Pancreas (tissue), 10 donors: ENCODE measurements at regions not wholly inside any gene's neighbourhood (a gene's known extent, or its start where the extent isn't known, plus 50 kb on each side); places are given as distances from the start of the nearest gene placed in this dataset.

ENCODE experiments used
- ATAC-seq, 4 donors: fragments of 200-7000 bp; cut with Tn5 transposase; one replicate each; pipeline versions ENCODE4 v1.8.0 to v1.9.1; 2020; ENCODE audit warnings: mild to moderate bottlenecking in 4 of 4, moderate library complexity in 4 of 4
- DNase-seq, 6 donors: peaks; one replicate each; pipeline ENCODE4 v3.0.0-alpha.2; 2020
- FAIRE-seq: peaks from 2 replicates; lab custom pipeline; 2012; peaks lifted over from hg19 to GRCh38; lab: Jason Lieb, UNC
- H3K27ac ChIP-seq, 4 donors: fragments of 200-600 bp; sonication (generic); 1 replicate in 3 of 4; 2 replicates in 1 of 4; pipeline versions ENCODE4 v1.5.0 to v1.8.0; 2020
- H3K27me3 ChIP-seq, 4 donors: fragments of 200-600 bp; one replicate each; pipeline ENCODE4 v1.8.0; 2021
- H3K36me3 ChIP-seq, 3 donors: fragments of 200-600 bp; sonication (generic) in 1 of 3; one replicate each; pipeline versions ENCODE4 v1.5.0 to v1.8.0; 2020 to 2021
- H3K4me1 ChIP-seq, 3 donors: fragments of 200-600 bp; one replicate each; pipeline ENCODE4 v1.8.0; 2021
- H3K4me3 ChIP-seq, 4 donors: fragments of 200-600 bp; sonication (generic) in 2 of 4; one replicate each; pipeline versions ENCODE4 v1.5.0 to v1.8.0; 2020 to 2021
- H3K9me3 ChIP-seq, 4 donors: fragments of 200-600 bp; one replicate each; pipeline ENCODE4 v1.8.0; 2021
- CTCF ChIP-seq, 4 donors: fragments of 200-600 bp; sonication (generic) in 3 of 4; IDR thresholded peaks; one replicate each; pipeline versions ENCODE4 v1.5.0 to v1.8.0; 2021; ENCODE audit warnings: antibody characterized with exemption in 4 of 4
- WGBS, 2 donors: extraction: QIAGEN DNeasy Blood & Tissue Kit; methylation state at CpG; one replicate each; pipeline ENCODE4 v1.1.7; 2013; 5-methylcytosine and 5-hydroxymethylcytosine counted together
- intact Hi-C, 3 donors: fragments of 100-400 bp; cut with DNase I; formaldehyde crosslinking; loops; one replicate each; pipeline versions ENCODE4 v1.11.1 to v1.14.2; 2022
- donor health status: healthy with polysubstance abuse.
- donor health status: DM: no; HTN: no; CAD: no; lungs with moderate emphysema.
- donor health status: DM: no; HTN: no; CAD: no.
- donor health status: control.
- donor health status: control.
- donor health status: Bipolar disorder and iron deficiency.
- donor health status: DM: yes; HTN: yes; CAD: no.
- donor health status: DM: no; HTN: no; CAD: no.
- donor health status: DM: no; HTN: no; CAD: no.
- donor health status: DM: yes; HTN: yes; CAD: no.

DNA sequence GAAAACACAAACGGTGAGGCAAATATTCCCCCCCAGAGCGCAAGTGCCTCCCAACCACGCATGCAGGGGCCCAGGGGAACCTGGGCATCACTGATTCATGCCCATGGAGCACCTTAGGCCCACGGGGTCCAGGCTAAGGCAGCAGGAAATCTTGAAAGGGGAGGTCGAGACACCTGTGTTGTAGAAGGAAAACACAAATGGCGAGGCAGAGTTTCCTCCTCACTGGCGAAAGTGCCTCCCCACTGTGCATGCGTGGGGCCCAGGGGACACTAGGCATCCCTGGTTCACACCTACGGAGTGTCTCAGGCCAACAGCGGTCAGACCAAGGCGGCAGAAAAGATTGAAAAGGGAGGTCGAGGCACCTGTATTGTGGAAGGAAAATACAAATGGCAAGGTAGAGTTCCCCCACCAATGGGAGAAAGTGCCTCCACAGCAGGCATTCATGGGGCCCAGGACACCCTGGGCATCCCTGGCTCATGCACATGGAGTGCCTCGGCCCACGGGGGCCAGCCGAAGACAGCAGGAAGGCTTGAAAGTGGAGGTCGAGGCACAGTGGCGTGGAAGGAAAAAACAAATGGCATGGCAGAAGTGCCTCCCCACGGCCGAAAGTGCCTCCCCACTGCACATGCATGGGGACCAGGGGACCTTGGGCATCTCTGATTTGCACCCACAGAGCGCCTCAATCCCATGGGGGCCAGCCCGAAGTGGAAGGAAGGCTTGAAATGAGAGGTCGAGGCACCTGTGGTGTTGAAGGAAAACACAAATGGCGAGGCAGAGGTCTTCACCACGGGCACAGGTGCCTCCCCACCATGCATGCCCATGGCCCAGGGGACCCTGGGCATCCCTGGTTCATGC, 368.8 kb downstream of the ALG10 start:
- no peak overlapping the region for H3K4me3 ChIP-seq
- no peaks in the 10 kb centered on the region for H3K9me3 ChIP-seq
- TF ChIP-seq CTCF (IDR thresholded peaks at IDR 0.05), result no peak
- no peaks in the 10 kb centered on the region for H3K36me3 ChIP-seq
- H3K27me3 ChIP-seq, result no peaks in the 10 kb centered on the region
- no peak overlapping the region for H3K27ac ChIP-seq
- FAIRE-seq, result no peak
- DNase-seq, result peak in 3 of 6 donors; percentile 2 to 27 (median 24)
- intact Hi-C loops, result no loop called here
- no peaks in the 10 kb centered on the region for H3K4me1 ChIP-seq
- 55 to 64% methylated on average over 24 of the region's 24 CpGs for WGBS, 2 donors
- no peak for ATAC-seq

DNA sequence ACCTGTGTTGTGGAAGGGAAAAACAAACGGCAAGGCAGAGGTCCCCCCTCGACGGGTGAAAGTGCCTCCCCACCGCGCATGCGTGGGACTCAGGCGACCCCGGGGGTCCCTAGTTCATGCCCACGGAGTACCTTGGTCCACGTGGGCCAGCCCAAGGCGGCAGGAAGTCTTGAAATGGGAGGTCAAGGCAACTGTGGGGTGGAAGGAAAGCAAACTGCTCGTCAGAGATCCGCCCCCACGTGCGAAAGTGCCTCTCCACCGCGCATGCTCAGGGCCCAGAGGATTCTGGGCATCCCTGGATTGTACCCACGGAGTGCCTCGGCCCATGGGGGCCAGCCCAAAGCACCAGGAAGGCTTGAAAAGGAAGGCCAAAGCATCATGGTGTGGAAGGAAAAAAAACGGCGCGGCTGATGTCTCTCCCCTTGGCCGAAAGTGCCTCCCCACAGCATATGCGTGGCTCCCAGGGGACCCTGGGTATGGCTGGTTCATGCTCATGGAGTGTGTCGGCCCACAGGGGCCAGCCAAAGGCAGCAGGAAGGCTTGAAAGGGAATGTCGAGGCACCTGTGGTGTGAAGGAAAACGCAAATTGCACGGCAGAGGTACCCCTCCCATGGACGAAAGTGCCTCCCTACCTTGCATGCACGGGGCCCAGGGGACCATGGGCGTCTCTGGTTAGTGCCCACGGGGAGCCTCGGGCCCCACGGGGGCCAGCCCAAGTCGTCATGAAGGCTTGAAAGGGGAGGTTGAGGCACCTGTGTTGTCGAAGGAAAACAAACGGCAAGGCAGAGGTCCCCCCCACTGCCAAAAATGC, 369.7 kb downstream of the ALG10 start:
- no peaks in the 10 kb centered on the region for H3K9me3 ChIP-seq
- 52 to 56% methylated on average over 37 of the region's 37 CpGs for WGBS, 2 donors

DNA sequence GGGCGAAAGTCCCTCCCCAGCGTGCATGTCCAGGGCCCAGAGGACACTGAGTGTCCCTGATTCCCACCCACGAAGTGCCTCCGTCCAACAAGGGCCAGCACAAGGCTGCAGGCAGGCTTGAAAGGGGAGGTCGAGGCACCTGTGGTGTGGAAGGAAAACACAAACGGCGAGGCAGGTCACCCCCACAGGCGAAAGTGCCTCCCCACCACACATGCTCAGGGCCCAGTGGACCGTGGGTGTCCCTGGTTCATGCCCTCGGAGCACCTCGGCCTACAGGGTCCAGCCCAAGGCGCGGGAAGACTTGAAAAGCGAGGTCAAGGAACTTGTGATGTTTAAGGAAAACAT, 370.4 kb downstream of the ALG10 start:
- Histone ChIP-seq H3K9me3 (no peaks in the 10 kb centered on the region), H3K27ac (no peak overlapping the region), H3K36me3 (no peaks in the 10 kb centered on the region), H3K4me3 (no peak overlapping the region), H3K4me1 (no peaks in the 10 kb centered on the region), H3K27me3 (no peaks in the 10 kb centered on the region)
- 59 to 67% methylated on average over 14 of the region's 14 CpGs for WGBS, 2 donors
- TF ChIP-seq CTCF (IDR thresholded peaks at IDR 0.05), result no peak
- peak in 4 of 6 donors; percentile 3 to 44 (median 20) for DNase-seq
- ATAC-seq, result no peak
- no peak for FAIRE-seq
- intact Hi-C loops, result no loop called here

More for the DNA sequence above, 369.7 kb downstream of the ALG10 start:
- intact Hi-C loops, result no loop called here
- TF ChIP-seq CTCF (IDR thresholded peaks at IDR 0.05), result no peak
- Histone ChIP-seq H3K4me1 (no peaks in the 10 kb centered on the region), H3K36me3 (no peaks in the 10 kb centered on the region), H3K4me3 (no peak overlapping the region), H3K27ac (no peak overlapping the region), H3K27me3 (no peaks in the 10 kb centered on the region)
- FAIRE-seq, result no peak
- ATAC-seq, result no peak
- DNase-seq, result peak in 4 of 6 donors; percentile 7 to 39 (median 22)

- TF ChIP-seq CTCF (IDR thresholded peaks at IDR 0.05), result no peak
- no peak overlapping the region for H3K4me3 ChIP-seq
- no peaks in the 10 kb centered on the region for H3K36me3 ChIP-seq
- no peak overlapping the region for H3K27ac ChIP-seq
- intact Hi-C loops, result no loop called here
- H3K27me3 ChIP-seq, result no peaks in the 10 kb centered on the region
- H3K9me3 ChIP-seq, result no peaks in the 10 kb centered on the region
- DNase-seq (peak in 5 of 6 donors; percentile 4 to 53 (median 9)), FAIRE-seq (no peak), ATAC-seq (no peak)
- 50% methylated on average over 35 of the region's 35 CpGs for WGBS, 2 donors
- H3K4me1 ChIP-seq, result no peaks in the 10 kb centered on the region
These were observed 371.0 kb downstream of the ALG10 start for GRCh38 chr12:34393086-34393820.
